D721Med (cell line): ENCODE measurements at regions not wholly inside any gene's neighbourhood (a gene's known extent, or its start where the extent isn't known, plus 50 kb on each side); places are given as distances from the start of the nearest gene placed in this dataset.

Source experiments
- DNase-seq: peaks from one replicate; pipeline ENCODE4 v3.0.0; 2011; ENCODE audit warnings: low spot score; ENCODE audit not compliant: insufficient read length
- FAIRE-seq: peaks from 2 replicates; lab custom pipeline; 2011; peaks lifted over from hg19 to GRCh38; lab: Jason Lieb, UNC
- TF ChIP-seq, protein P1 (sequence below): IDR thresholded peaks from 2 replicates; pipeline ENCODE4 v1.5.1; 2012; ENCODE audit warnings: mild to moderate bottlenecking, control low read depth; ENCODE audit not compliant: insufficient read depth; ENCODE audit errors: missing control alignments

DNA sequence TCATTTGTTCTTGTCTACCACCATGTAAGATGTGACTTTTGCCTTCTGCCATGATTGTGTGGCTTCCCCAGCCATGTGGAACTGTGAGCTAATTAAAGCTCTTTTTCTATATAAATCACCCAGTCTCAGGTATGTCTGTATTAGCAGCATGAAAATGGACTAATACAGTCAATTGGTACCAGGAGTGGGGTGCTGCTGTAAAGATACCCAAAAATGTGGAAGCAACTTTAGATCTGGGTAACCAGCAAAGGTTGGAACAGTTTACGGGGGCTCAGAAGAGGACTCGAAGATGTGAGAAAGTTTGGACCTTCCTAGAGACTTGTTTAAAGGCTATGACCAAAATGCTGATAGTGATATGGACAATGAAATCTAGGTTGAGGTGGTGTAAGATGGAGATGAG lies 488.9 kb downstream of the ISL1 start:
- DNase-seq (no peak), FAIRE-seq (no peak)
- TF ChIP-seq, protein P1, sequence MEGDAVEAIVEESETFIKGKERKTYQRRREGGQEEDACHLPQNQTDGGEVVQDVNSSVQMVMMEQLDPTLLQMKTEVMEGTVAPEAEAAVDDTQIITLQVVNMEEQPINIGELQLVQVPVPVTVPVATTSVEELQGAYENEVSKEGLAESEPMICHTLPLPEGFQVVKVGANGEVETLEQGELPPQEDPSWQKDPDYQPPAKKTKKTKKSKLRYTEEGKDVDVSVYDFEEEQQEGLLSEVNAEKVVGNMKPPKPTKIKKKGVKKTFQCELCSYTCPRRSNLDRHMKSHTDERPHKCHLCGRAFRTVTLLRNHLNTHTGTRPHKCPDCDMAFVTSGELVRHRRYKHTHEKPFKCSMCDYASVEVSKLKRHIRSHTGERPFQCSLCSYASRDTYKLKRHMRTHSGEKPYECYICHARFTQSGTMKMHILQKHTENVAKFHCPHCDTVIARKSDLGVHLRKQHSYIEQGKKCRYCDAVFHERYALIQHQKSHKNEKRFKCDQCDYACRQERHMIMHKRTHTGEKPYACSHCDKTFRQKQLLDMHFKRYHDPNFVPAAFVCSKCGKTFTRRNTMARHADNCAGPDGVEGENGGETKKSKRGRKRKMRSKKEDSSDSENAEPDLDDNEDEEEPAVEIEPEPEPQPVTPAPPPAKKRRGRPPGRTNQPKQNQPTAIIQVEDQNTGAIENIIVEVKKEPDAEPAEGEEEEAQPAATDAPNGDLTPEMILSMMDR = no peak

- TF ChIP-seq, protein P1 = no peak
- FAIRE-seq (no peak), DNase-seq (no peak)
Measured at GRCh38 chr5:51881901-51882300, 498.7 kb downstream of the ISL1 start.

DNA sequence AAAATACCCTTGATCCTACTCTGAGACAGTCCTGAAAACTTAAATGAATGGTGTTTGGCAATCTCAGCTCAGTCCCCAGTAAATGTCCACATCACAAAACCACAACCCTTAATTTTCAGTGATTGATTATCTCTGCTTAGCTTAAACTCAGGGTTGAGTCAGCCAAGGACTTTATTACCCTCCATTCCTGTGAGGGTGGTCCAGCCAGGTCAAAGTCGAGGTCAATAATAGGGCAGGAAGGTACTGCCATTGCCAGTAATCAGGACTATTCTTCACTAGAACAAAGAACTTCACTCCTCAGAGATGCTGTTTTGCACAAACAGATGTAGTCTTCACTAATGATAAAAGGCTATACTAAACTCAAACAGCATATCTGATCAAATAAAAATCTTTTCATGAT lies 499.4 kb downstream of the ISL1 start:
- DNase-seq (no peak), FAIRE-seq (no peak)
- TF ChIP-seq, protein P1 = no peak

- FAIRE-seq (no peak), DNase-seq (no peak)
- TF ChIP-seq, protein P1 = no peak
Measured at GRCh38 chr5:51889703-51890102, 506.5 kb downstream of the ISL1 start.

DNA sequence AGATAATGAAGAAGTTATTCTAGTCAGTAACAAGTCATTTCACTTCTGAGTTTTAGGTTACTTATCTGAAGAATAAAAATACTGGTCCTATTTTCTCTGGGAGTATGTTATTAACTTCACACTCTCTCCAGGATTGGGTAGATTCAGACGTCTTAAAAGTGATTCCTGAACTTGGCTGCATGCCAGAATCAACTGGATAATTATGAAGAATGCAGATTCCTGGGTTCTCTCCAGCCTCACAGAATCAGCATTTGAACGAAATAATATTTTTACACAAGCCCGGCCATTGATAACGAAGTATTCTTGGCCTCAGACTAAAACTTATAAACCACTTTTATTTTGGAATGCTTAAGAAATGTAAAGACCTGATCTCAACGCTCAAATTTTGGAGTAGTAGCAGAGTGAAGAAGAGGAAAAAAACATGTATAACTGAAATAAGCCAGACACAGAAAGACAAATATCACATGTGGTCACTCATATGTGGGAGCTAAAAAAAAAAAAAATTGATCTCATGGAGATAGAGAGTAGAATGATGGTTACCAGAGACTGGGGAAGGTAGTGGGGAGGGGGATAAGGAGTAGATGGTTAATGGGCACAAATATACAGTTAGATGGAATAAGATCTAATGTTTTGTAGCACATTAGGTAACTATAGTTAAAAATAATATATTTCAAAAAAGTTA lies 507.3 kb downstream of the ISL1 start:
- FAIRE-seq = no peak
- TF ChIP-seq, protein P1 = no peak
- no peak for DNase-seq

DNA sequence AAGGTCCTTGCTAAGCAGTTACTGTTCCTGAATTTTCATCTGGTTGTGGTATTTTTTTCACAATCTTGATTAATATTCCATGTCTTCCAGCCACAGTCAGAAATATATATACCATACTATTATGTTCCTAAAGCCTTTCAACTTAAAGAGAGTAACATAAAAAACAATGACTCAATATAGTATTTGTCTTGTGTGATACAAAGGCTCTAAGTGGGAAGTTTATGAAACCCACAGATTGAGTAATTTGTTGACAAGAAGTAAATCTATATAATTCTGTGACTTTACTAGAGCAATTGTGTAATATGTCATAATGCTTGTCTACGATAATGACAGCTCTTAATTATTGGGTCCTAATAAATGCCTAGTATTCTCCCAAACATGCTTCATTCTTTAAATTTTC lies 509.4 kb downstream of the ISL1 start:
- TF ChIP-seq, protein P1 = no peak
- FAIRE-seq = no peak
- DNase-seq = no peak

GRCh38 chr5:51895834-51896233 lies 512.6 kb downstream of the ISL1 start:
- TF ChIP-seq, protein P1 = no peak
- no peak for DNase-seq
- FAIRE-seq = no peak
